HG03442 (cell line): ENCODE measurements at regions not wholly inside any gene's neighbourhood (a gene's known extent, or its start where the extent isn't known, plus 50 kb on each side); places are given as distances from the start of the nearest gene placed in this dataset.

Source experiments
- ATAC-seq: cut with Tn5 transposase; IDR thresholded peaks from one replicate; pipeline ENCODE4 v1.9.1; 2021; ENCODE audit warnings: mild to moderate bottlenecking, moderate library complexity; ENCODE audit not compliant: unreplicated experiment

DNA sequence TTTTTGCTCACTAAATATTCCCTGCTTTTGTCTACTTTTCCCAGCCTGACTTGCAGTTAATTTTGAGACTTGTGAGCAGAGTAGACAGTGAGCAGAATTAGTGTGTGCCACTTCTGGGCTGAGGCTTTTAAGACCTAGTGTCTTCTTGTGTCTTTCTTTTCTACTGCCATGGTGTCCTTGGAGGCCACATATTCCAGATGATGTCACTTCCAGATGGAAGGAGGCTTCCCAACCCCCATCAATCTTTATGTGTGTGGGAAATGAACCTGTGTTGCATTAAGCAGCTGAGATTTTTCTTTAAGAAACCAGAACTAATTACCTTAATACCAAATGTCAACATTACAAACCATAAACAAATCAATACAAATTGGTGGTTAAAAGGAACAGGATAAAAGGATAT, 774.7 kb upstream of the ROBO1 start:
- ATAC-seq: no peak

DNA sequence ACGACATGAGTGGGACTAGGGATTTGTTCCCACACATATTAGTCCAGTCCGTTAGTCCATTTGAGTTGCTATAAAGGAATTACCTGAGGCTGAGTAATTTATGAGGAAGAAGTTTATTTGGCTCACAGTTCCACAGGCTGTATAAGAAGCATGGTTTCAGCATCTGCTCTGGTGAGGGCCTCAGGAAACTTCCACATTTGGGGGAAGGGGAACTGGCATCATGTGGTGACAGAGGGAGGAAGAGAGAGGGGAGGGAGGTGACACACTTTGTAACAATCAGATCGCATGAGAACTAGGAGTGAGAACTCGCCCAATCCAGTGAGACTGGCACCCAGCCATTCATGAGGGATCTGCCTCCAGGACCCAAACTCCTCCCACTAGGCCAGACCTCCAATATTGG, 769.9 kb upstream of the ROBO1 start:
- no peak for ATAC-seq

DNA sequence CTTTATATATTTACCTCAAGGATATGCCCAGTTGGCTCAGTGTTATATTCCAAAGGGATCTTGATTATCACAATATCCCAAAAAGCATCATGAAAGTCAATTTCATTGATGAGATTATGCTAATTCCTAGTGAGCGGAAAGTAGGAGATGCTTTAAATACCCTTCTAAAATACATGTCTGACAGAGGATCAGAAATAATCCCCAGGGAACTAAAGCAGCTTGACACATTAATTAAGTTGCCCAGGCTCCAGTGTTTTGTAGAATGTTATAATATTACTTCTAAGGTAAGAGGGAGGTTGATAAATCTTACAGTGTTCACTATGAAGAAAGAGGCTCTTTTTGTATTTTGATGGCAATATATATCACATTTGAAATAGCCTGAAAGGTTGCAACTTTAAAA, 767.5 kb upstream of the ROBO1 start:
- ATAC-seq: no peak

DNA sequence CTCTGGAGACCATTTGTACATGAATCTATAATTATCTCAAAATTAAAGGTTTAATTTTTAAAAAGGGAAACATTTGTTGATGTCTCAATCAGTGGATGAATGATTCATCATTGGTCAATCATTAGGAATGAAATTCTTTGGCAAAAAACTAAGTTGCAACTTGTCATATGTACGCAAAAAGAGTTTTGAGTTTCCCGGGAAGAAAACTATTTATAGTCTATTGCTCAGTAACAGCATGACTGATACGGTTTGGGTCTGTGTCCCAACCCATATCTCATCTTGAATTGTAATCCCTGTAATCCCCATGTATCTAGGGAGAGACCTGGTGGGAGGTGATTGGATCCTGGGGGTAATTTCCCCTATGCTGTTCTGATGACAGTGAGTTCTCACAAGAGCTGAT, 765.8 kb upstream of the ROBO1 start:
- no peak for ATAC-seq

DNA sequence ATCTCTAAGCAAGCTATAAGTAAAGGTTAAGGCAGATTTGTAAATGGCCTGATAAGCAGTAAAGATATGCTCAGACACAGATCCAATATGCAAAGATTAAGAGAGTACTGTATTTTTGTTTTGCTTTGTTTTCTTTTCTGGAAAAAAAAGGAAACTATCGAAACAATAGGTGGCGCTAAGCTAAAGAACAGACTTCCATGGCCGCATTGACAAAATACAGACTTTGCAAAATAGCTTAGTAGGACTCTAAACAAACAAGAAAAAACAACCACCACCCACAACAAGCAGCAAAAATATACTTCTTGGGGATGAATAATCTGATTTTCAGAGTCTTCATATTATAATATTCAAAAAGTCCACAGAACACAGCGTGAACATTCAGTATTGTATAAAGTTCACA, 758.4 kb upstream of the ROBO1 start:
- no peak for ATAC-seq

DNA sequence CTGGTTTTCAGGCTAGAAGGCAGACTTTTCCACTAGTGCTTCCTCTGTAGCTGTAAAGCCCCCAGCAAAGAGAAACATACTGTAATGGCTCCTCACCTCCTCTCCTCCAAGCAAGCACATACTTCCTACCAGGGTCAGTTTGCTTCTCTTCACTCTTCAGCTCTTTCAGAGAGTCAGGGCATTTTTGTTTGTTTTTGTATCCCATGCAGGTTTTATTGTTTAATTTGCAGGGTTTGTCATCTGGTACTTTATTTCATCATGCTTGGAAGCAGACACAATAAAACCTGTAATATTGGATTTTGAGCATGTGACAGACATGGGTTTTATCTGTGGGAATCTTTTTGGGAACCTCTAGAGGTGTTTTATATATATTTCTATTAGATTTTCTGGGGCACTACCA, 753.3 kb upstream of the ROBO1 start:
- ATAC-seq: no peak

DNA sequence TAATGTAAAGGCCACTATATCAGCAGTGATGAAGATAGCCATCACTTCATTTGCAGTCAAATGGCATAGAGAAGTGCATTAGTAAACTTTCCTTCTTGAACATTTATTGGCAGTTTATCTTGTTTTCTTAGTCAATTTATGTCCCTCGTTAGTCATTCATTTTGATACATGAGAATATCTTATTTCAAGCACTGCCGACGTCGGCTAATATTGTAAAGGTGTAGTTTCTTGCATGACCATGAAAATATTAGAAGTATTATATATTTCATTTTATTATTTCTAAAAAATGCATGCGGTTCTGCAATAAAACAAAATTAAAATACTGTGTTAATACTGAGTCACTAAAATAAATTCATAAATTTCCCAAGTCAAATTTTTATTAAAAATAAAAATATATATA, 751.6 kb upstream of the ROBO1 start:
- no peak for ATAC-seq

DNA sequence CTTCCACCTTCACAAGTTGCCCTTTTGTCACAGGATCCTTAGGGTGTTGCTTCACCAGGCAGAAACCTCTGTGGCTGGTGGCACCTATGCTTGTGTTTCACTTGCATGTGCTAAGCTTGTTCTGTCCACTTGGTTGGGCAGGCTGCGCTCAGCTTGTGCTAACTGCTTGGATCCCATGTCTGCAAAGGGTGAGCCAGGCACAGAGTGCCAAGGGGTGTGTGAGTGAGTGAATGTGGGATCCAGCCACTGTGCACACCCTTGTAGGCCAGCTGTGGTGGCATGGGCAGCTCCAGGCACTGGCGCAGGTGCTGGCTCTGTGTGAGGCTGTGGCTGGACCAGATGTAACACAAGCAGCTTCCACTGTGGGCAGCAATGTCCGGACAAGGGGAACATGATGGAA, 728.7 kb upstream of the ROBO1 start:
- no peak for ATAC-seq

DNA sequence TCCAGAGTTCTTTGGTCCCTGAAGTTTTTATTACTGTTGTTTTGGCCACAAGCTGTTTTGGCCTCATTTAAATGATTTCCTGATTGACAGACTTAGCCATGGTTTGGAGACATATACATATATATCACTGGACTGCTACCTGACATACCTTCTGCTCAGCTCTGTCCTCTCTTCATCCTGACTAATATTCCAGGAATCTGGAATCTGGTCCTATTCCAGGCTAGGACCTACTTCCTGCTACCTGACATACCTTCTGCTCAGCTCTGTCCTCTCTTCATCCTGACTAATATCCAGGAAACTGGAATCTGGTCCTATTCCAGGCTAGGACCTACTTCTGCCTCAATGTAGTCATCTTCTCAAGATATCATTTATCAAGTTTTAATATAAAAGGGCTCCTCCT, 724.4 kb upstream of the ROBO1 start:
- no peak for ATAC-seq

DNA sequence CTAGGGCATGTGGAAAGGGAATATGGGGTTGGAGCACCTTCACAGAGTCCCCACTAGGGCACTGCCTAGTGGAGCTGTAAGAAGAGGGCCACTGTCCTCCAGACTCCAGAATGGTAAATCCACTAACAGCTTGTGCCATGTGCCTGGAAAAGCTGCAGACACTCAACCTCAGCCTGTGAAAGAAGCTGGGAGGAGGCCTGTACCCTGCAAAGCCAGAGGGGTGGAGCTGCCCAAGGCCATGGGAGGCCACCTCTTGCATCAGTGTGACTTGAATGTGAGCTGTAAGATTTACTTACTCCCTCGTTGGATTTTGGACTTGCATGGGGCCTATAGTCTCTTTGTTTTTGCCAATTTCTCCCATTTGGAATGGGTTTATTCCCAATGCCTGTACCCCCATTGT, 705.2 kb upstream of the ROBO1 start:
- no peak for ATAC-seq

DNA sequence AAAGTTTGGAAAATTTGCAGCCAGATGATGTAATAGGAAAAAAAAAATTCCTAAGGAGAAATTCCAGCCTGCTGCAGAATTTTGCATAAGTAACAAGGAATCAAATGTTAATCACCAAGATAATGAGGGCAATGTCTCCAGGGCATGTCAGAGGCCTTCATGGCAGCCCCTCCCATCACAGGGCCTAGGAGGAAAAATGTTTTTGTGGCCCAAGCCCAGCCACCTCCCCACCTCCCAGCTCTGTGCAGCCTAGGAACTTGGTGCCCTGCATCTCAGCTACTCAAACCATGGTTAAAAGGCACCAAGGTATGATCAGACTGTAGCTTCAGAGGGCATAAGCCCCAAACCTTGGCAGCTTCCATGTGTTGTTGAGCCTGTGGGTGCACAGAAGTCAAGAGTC, 704.7 kb upstream of the ROBO1 start:
- no peak for ATAC-seq

DNA sequence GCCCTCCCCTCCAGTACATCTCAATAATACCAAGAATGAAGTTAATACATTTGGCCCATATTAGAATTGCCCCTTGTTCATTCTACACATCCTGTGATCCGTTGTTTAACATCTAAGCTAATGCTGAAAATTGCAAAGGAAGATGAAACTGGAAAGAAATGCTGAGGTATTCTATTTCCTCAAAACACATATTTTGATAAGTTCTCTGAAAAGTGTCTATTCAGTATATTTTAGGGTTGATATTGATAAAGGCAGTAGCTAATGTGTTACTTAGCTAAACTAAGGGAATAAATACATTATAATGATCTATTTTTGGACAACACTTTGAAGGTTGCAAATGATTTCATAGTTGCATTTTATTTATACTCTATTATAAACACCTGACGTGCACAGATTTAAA, 702.6 kb upstream of the ROBO1 start:
- ATAC-seq: no peak

DNA sequence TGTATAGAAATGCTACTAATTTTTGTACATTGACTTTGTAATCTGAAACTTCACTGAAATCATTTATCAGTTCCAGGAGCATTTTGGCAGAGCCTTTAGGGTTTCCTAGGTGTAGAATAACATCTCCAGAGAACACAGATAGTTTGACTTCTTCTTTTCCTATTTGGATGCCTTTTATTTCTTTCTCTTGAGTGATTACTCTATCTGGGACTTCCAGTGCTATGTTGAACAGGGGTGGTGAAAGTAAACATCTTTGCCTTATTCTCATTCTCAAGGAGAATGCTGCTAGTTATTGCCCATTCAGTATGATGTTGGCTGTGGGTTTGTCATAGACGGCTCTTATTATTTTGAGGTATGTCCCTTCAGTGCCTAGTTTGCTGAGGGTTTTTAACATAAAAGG, 697.9 kb upstream of the ROBO1 start:
- no peak for ATAC-seq

DNA sequence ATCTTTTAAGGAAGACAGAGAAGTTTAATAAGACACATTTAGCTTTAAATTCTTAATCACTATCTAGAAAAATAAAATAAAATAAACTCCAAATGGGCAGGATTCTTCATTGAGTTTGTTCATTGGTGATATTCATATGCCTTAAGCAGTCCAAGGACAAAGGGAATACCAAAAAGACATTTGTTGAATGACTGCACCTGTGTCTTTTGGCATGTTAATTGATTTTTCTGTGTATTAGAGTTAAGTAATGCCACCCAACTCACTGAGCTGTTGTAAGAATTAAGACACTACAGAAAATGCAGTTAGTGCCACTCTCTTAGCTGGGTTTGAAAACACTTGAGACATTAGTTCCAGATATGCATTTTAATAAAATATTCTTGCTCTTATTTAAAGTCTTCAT, 683.6 kb upstream of the ROBO1 start:
- no peak for ATAC-seq

DNA sequence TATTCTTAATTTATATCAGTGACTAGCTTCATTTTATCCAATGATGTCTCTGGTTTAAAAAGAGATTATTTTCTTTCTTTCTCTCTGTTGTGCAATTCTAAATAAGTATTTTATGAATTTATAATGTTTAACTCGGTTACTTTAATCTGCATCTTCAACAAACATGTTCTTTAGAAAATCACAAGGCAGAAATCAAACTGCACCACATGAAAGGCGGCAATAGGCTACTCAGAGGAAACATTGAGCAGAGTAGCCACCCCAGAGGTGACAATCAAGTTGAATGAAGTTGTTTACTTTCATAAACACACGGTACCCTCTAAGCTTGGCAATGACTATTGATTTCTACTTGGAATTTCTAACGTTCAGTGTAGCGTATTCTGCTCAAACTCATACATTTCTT, 677.8 kb upstream of the ROBO1 start:
- ATAC-seq: no peak

DNA sequence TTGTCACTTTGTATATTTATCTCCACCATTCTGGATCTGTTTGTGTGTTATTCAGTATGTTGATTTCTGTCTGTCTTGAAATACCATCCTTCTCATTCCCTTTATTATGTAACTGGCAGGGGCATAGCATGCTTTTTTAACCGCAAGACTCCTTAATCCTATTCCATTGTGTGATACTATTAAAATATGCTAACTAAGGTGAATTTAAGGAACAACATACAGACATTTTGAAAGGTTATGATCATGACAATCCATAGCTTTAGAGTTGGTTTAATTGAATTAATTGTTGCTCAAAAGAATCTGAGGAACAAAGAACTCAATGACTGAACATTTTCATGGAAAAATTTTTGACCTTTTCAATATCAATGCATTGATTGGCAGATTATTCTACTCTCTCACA, 677.3 kb upstream of the ROBO1 start:
- no peak for ATAC-seq

DNA sequence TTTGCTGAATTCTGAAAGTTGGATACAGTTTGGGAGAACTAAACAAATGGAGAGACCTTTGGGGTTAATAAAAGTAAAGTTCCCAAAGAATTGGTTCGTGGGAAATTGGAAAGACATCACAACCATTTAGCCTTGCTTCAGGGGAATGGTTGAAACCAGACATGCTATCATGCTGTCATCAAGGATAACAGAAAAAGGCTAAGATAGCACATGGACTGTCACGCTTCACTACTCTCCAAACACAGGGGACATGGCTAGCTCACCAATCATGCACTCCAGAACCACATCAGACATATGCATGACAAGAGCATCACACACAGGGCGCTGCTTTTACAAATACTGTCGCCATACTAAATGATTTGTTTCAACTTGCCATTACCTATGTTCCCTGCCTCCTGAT, 671.7 kb upstream of the ROBO1 start:
- ATAC-seq: no peak

DNA sequence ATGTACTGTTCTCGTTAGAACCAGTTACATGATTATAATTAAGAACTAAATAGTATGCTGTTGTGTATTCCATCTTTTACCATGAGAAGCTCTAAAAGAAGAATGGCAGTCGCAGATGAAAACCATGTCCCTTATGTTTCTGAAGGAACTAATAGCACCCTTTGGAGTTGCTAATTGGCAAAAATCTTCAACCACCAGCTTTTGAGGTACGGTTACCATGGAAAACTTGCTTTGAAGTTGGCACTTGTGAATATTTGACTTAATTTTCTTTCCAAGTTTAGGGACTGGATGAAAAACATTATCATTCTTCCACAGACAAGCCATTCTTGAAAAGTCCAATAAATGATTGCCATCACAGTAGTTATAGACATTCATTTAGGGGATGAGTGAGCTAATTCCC, 666.6 kb upstream of the ROBO1 start:
- no peak for ATAC-seq

DNA sequence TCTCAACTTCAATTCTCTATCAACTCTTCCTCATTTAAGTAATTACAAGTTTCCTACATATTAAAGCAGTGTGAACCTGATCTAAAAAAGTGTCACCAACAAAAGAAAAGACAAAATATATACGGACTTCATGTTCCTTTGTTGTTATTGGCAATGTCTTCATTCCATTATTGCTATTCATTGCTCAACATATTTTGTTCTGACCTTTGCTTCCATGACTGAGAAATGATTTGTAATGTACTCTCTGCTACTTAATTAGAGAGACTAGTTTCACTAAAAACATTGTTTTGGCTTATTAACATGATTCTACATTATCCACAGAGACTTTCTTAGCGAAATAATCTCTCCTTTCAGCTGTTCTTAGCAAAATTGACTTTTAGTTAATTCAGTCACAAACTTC, 657.2 kb upstream of the ROBO1 start:
- ATAC-seq: no peak

DNA sequence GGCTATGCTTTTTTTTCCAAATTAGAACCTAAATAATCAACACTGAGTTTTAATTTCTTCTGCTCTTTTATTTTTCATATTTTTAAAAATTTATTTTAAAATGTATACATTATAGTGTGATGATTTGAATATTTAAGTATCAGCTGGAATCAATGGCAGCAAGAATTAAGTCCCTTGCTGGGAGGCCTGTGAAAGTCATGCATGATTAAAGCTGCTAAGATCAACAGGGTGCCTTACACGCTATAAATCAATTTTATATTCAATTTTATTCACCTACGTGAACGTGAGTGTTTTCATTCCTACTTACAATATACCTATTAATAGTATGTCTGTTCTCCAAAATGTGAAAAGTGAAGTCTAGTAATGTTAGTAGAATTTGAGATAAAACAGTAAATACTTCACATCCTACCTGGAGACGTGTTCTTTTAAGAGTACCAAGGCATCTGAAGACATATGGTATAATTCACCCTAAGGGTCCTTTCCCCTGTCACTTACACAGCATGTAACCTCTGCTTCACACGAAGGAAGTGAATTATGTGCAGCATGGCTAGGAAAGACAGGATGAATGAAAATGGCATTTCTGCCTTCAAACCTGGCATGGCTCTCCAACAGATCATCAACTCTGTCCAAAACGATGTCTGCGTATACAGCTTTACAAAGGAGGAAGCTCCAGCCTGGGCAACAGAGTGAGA, 640.4 kb upstream of the ROBO1 start:
- no peak for ATAC-seq

DNA sequence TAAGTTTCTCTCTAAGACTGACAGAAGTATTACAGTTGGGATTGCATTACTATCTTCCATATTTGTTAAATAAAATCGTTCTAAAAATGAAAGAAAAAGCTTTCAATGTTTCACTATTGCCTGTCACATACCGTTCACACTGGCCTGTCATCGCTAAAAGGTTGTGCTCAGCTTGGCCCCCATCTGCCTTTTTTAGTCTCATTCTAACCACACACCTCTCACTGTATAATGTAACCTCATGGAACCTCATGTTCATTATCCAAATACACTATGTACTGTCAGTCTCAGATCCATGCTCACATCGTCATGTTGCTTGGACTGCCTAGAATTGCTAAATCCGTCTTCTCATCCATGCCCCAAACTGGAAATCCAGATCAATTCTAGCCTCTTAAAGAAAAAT, 637.8 kb upstream of the ROBO1 start:
- ATAC-seq: no peak

DNA sequence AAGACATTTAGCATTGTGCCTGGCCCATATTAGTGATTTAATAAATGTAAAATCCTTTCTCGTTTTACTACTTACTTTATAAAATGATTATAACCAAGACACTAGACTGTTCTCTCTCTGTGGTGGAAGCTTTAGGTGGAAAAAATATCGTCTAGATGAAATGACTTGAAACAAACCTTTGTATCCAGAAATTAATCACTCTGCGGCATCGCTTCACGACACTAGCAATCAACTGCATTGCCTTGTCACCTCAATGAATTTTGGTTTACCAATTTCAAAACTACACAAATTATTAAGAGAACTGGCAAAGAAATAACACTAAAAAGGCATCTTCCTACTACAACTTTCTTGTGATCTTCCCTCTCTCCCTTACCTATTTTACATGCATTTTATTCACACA, 627.2 kb upstream of the ROBO1 start:
- no peak for ATAC-seq

DNA sequence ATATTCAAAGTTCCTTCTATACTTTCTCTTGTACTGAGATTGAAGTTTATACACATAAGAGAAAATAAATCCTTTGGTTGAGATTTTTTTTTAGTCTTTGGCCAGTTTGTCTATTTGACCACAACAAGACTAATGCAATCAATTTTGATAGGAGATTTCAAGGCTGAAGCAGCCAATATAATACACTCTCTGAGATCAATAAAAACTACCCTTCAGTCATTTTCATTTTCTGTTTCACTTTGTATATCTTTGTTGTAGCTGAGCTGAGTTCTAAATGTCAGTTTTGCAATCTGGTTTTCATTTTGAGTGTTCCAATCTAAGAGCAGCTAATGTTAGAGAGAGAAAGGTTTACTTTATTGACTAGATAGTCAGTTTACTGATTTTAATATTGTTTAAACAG, 623.8 kb upstream of the ROBO1 start:
- no peak for ATAC-seq

DNA sequence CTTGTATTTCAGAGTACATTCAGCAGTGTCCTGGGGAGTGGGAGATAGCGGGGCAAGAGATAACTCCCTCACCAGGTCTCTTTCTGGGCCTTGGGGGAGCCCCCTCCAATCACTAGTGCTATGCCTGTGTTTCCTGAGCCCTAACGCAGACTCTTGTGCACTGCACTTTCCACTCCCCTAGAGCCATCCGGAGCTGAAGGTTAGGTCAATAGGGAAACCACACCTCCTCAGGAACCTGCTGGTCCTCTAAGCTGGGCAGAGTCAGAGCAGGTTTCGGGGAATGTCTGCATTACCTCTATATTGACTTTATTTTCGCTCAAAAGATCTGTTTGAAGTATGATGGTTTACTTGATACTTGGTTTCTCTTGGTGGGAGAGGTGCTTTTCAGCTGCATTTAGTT, 617.0 kb upstream of the ROBO1 start:
- ATAC-seq: no peak
